ENCODE measurements at regions not wholly inside any gene's neighbourhood (a gene's known extent, or its start where the extent isn't known, plus 50 kb on each side); places are given as distances from the start of the nearest gene placed in this dataset.
"Not testable (repeated sequence)": the region's sequence is repeated elsewhere in the genome, so short reads cannot be mapped to it uniquely, and the experiment has no call there.

DNA sequence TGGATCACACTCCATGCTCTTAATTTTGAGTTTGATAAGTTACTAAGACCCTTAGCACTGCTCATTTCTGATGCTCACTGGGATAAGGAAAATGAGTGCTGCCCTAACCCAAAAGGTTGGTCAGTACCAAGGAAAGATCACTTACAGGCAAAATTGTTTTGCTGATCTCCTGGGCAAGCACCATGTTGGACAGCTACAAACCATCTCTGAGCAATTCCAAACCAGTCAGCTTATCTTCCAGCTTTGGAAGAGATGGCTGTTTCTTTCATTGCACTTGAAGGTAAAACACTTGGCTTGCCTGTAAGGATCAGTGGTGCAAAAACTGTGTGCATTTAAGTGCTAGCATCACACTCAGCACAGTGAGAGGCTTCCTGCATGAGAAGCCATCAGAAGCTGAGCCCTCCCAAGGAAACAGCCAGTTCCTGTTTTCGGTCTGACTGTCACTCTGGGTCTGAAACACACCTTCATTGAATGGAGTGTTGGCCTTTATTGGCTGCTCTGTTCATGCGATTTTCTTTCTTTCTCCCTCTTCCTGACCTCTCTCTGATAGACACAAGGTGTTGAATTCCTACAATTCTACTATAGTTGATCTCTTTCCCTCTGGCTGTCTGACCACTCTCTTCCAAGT is 126.4 kb upstream of the GHITM start:
- H3K27me3 ChIP-seq: no peaks in the 10 kb centered on the region
- H3K4me1 ChIP-seq: no peaks in the 10 kb centered on the region
- H3K36me3 ChIP-seq: no peaks in the 10 kb centered on the region
- H3K4me3 ChIP-seq: no peak overlapping the region
- DNase-seq (ENCODE audit: low spot score): no peak
- TF ChIP-seq, protein P1, sequence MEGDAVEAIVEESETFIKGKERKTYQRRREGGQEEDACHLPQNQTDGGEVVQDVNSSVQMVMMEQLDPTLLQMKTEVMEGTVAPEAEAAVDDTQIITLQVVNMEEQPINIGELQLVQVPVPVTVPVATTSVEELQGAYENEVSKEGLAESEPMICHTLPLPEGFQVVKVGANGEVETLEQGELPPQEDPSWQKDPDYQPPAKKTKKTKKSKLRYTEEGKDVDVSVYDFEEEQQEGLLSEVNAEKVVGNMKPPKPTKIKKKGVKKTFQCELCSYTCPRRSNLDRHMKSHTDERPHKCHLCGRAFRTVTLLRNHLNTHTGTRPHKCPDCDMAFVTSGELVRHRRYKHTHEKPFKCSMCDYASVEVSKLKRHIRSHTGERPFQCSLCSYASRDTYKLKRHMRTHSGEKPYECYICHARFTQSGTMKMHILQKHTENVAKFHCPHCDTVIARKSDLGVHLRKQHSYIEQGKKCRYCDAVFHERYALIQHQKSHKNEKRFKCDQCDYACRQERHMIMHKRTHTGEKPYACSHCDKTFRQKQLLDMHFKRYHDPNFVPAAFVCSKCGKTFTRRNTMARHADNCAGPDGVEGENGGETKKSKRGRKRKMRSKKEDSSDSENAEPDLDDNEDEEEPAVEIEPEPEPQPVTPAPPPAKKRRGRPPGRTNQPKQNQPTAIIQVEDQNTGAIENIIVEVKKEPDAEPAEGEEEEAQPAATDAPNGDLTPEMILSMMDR (IDR thresholded peaks at IDR 0.05): no peak
- no peak overlapping the region for H3K27ac ChIP-seq
- no peaks in the 10 kb centered on the region for H3K9me3 ChIP-seq

DNA sequence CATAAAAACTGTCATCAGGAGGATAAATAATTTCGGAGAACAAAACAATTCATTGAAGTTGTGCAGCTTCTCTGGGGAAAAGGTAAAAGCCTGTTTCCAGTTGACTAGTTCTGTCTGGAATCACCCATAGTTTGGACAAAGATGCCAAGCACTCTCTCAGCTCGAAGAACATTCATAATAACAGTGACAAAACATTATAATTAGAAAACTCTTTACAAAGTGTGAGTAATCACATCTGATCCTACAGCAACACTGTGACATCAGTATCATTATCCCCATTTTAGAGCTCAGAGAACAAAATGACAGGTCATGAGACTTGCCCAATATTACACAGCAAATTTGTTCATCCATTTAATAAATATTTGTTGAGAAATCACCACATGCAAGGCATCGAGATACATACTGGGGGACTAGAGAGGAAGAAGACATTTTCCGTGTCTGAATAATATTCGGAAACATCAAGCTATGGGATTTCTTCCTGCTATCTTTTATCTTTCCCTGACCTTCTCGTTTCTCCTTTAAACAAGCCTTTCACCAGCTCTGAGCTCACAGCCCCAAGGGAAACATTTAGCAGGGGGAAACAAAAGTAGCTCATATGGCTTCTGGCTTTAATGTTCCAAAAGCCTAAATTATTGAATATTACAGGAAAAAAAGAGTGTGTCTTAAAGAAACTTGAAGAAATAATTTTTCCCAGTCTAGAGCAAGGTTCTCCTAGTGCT is 123.3 kb upstream of the GHITM start:
- DNase-seq (ENCODE audit: low spot score): no peak
- Histone ChIP-seq H3K9me3 (no peaks in the 10 kb centered on the region), H3K4me1 (no peaks in the 10 kb centered on the region), H3K36me3 (no peaks in the 10 kb centered on the region), H3K27me3 (no peaks in the 10 kb centered on the region), H3K27ac (no peak overlapping the region), H3K4me3 (no peak overlapping the region)
- TF ChIP-seq, protein P1 (IDR thresholded peaks at IDR 0.05): no peak

DNA sequence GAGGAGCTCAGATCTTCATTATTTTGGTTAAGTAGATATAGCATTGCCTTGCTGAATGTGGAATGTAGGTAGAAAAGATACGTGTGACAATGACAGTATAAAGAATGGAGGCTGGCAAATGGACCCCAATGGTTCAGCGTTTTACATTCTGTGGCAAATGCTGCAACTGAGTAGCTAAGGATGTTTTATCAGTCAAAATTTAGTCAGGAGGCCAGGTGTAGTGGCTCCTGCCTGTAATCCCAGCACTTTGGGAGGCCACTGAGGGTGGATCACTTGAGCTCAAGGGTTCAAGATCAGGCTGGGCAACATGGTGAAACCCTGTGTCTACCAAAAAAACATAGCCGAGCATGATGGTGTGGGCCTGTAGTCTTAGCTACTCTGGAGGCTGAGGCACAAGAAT is 120.5 kb upstream of the GHITM start:
- TF ChIP-seq, protein P1 (IDR thresholded peaks at IDR 0.05): no peak
- no peak overlapping the region for H3K27ac ChIP-seq
- H3K4me3 ChIP-seq: no peak overlapping the region
- H3K36me3 ChIP-seq: no peaks in the 10 kb centered on the region
- no peaks in the 10 kb centered on the region for H3K27me3 ChIP-seq
- H3K9me3 ChIP-seq: no peaks in the 10 kb centered on the region
- no peak for DNase-seq (ENCODE audit: low spot score)
- H3K4me1 ChIP-seq: no peaks in the 10 kb centered on the region

DNA sequence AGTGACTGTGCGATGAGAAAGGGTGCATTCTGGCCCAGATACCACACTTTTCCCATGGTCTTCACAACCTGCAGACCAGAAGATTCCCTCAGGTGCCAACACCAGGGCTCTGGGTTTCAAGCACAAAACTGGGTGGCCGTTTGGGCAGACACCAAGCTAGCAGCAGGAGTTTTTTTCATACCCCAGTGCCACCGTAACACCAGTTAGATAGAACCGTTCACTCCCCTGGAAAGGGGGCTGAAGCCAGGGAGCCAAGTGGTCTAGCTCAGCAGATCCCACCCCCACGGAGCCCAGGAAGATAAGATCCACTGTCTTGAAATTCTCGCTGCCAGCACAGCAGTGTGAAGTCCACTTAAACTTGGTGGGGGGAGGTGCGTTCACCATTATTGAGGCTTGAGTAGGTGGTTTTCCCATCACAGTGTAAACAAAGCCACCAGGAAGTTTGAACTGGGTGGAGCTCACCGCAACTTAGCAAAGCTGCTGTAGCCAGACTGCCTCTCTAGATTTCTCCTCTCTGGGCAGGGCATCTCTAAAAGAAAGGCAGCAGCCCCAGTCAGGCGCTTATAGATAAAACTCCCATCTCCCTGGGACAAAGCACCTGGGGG is 119.4 kb upstream of the GHITM start:
- not testable (repeated sequence) for H3K9me3 ChIP-seq; DNase-seq (ENCODE audit: low spot score); H3K36me3 ChIP-seq; H3K27ac ChIP-seq; H3K27me3 ChIP-seq; H3K4me1 ChIP-seq; H3K4me3 ChIP-seq

DNA sequence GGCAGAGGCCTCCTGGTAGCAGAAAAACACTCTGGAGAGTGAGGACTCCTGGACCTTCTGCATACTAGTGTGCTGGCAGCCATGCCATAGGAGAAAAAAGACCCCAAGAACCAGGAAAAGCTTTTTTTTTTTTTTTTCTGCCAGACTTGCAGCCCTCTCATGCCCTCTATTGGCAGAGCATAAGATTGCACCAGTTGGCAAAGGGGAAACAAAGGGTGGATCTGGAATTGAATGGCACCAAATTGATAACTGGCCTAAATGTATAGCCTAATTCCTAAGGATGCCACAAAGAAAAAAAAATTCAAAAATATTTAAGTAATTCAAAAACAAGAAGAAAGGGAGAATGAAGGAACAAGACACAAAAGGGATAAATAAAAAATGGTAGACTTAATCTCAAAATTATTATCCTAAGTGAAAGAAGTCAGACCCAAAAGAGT is 112.5 kb upstream of the GHITM start:
- H3K4me1 ChIP-seq: no peaks in the 10 kb centered on the region
- no peak overlapping the region for H3K27ac ChIP-seq
- H3K27me3 ChIP-seq: no peaks in the 10 kb centered on the region
- no peaks in the 10 kb centered on the region for H3K36me3 ChIP-seq
- no peak for DNase-seq (ENCODE audit: low spot score)
- TF ChIP-seq, protein P1 (IDR thresholded peaks at IDR 0.05): peak; percentile 22 to 63
- no peak overlapping the region for H3K4me3 ChIP-seq
- peaks cover 0 to 4% of the 10 kb centered on the region in 2 donors for H3K9me3 ChIP-seq

DNA sequence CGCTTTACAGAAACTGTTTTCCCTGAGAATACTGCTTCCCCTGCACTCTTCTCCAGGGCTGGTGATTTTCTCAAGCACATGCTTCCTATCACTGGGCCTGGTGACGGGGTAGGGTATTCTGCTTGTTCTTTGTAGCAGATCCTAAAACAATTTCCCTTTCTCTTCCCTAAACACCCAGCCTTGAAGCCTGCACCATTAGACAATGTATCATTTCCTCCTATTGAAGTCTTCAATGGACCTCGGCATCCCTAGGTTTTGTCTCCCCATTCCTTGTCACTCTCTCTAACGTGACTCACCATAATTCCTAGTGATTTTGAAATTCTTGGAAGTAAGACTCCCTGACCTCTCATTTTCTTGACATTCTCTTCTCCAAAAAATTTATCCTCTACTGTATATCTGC is 109.5 kb upstream of the GHITM start:
- Histone ChIP-seq H3K27ac (no peak overlapping the region), H3K4me1 (no peaks in the 10 kb centered on the region), H3K36me3 (no peaks in the 10 kb centered on the region), H3K4me3 (no peak overlapping the region), H3K9me3 (peaks cover 0 to 8% of the 10 kb centered on the region in 2 donors), H3K27me3 (no peaks in the 10 kb centered on the region)
- DNase-seq (ENCODE audit: low spot score): no peak
- TF ChIP-seq, protein P1 (IDR thresholded peaks at IDR 0.05): no peak
